Fibroblast of lung (primary cell): ENCODE measurements at regions not wholly inside any gene's neighbourhood (a gene's known extent, or its start where the extent isn't known, plus 50 kb on each side); places are given as distances from the start of the nearest gene placed in this dataset.

ENCODE experiments used
- CTCF ChIP-seq, 2 donors: IDR thresholded peaks in 1 of 2; conservative IDR thresholded peaks in 1 of 2; 1 replicate in 1 of 2; 2 replicates in 1 of 2; pipeline ENCODE4 v1.5.1; 2011 to 2012; ENCODE audit warnings: low read length in 2 of 2, control low read depth in 1 of 2, inconsistent platforms in 1 of 2, low read depth in 1 of 2, mild to moderate bottlenecking in 1 of 2
- EZH2 ChIP-seq: IDR thresholded peaks from 2 replicates; pipeline ENCODE4 v1.5.1; 2012; ENCODE audit warnings: low read length, control low read depth, mild to moderate bottlenecking; ENCODE audit errors: missing control alignments

GRCh38 chrX:5595570-5595969, 633.1 kb downstream of the NLGN4X start:
- TF ChIP-seq CTCF (conservative IDR thresholded peaks at IDR 0.05 in 1 of 2, IDR thresholded peaks at IDR 0.05 in 1 of 2; ENCODE audit: low read depth in 1 of 2, low read length in 2 of 2) (no peak), EZH2 (no peak)
